ENCODE measurements at regions not wholly inside any gene's neighbourhood (a gene's known extent, or its start where the extent isn't known, plus 50 kb on each side); places are given as distances from the start of the nearest gene placed in this dataset.
"Not testable (repeated sequence)": the region's sequence is repeated elsewhere in the genome, so short reads cannot be mapped to it uniquely, and the experiment has no call there.

DNA sequence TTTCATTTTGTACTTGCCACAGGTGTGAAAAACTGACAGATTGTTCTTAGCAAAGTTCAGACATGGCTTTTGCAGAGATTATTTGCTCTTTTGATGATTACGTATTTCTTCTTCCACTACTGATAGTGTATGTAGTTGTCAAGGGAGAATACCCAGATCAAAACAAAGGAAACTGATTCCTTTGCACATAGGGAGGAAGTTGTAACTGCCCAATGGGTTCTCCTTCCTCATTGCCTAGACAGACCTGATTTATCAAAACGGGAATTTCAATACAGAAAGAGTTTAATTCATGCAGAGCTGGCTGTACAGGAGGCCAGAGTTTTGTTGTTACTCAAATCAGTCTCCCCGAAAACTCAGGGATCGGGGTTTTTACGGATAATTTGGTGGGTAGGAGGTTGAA lies 214.7 kb downstream of the BCAS1 start:
- intact Hi-C loops (cut with DNase I): no loop called here
- DNase-seq: no peak
- Histone ChIP-seq H3K9me3 (replicated peaks in 1 of 3) (no peaks in the 10 kb centered on the region), H3K27ac (no peak overlapping the region), H3K4me1 (replicated peaks in 1 of 2) (peaks cover 0 to 6% of the 10 kb centered on the region in 2 donors), H3K27me3 (no peaks in the 10 kb centered on the region), H3K36me3 (replicated peaks in 1 of 2) (no peaks in the 10 kb centered on the region), H3K4me3 (no peak overlapping the region)
- WGBS, 4 donors: 74 to 84% (median 76%) methylated on average over 5 of the region's 5 CpGs
- TF ChIP-seq, protein P1, sequence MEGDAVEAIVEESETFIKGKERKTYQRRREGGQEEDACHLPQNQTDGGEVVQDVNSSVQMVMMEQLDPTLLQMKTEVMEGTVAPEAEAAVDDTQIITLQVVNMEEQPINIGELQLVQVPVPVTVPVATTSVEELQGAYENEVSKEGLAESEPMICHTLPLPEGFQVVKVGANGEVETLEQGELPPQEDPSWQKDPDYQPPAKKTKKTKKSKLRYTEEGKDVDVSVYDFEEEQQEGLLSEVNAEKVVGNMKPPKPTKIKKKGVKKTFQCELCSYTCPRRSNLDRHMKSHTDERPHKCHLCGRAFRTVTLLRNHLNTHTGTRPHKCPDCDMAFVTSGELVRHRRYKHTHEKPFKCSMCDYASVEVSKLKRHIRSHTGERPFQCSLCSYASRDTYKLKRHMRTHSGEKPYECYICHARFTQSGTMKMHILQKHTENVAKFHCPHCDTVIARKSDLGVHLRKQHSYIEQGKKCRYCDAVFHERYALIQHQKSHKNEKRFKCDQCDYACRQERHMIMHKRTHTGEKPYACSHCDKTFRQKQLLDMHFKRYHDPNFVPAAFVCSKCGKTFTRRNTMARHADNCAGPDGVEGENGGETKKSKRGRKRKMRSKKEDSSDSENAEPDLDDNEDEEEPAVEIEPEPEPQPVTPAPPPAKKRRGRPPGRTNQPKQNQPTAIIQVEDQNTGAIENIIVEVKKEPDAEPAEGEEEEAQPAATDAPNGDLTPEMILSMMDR (IDR thresholded peaks at IDR 0.05): no peak
- no peak for TF ChIP-seq POLR2A (IDR thresholded peaks at IDR 0.05)

DNA sequence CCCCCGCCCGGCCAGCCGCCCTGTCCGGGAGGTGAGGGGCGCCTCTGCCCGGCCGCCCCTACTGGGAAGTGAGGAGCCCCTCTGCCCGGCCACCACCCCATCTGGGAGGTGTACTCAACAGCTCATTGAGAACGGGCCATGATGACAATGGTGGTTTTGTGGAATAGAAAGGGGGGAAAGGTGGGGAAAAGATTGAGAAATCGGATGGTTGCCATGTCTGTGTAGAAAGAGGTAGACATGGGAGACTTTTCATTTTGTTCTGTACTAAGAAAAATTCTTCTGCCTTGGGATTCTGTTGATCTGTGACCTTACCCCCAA lies 215.8 kb downstream of the BCAS1 start:
- H3K9me3 ChIP-seq (replicated peaks in 1 of 3); intact Hi-C loops (cut with DNase I); H3K4me3 ChIP-seq; DNase-seq; H3K4me1 ChIP-seq (replicated peaks in 1 of 2); H3K27me3 ChIP-seq; H3K27ac ChIP-seq; H3K36me3 ChIP-seq (replicated peaks in 1 of 2): not testable (repeated sequence)
- WGBS, 4 donors: 94 to 100% methylated on average over 2 to 4 of the region's 10 CpGs; no CpG with 5 or more reads in 2 of the 4 donors

DNA sequence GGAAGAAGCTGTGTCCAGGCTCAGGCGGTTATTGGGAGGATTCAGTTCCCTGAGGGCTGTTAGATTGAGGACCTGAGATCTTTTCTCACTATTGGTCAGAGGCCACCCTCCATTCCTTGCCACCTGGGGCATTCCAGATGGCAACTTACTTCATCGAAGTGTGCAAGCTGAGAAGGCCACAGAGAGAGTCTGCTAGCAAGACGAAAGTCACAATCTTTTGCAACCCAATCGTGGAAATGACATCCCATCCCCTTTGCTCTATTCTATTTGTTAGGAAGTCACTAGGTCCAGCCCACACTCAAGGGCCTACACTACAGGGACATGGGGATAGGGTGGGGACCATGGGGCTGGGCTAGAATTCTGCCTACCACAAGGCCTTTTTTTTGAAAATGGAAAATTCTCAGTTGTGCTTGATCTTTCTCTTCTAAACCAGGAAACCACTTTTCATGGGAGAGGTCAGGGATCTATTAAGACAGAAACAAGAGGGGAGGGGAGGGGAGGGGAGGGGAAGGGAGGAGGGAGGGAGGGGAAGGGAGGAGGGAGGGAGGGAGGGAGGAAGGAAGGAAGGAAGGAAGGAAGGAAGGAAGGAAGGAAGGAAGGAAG lies 217.2 kb downstream of the BCAS1 start:
- Histone ChIP-seq H3K9me3 (replicated peaks in 1 of 3) (no peaks in the 10 kb centered on the region), H3K36me3 (replicated peaks in 1 of 2) (no peaks in the 10 kb centered on the region), H3K27ac (no peak overlapping the region), H3K4me1 (replicated peaks in 1 of 2) (no peaks in the 10 kb centered on the region), H3K27me3 (no peaks in the 10 kb centered on the region), H3K4me3 (no peak overlapping the region)
- TF ChIP-seq, protein P1 (IDR thresholded peaks at IDR 0.05): no peak
- TF ChIP-seq POLR2A (IDR thresholded peaks at IDR 0.05): no peak
- DNase-seq: no peak
- 79 to 87% (median 81%) methylated on average over 4 of the region's 4 CpGs for WGBS, 4 donors
- intact Hi-C loops (cut with DNase I): no loop called here

DNA sequence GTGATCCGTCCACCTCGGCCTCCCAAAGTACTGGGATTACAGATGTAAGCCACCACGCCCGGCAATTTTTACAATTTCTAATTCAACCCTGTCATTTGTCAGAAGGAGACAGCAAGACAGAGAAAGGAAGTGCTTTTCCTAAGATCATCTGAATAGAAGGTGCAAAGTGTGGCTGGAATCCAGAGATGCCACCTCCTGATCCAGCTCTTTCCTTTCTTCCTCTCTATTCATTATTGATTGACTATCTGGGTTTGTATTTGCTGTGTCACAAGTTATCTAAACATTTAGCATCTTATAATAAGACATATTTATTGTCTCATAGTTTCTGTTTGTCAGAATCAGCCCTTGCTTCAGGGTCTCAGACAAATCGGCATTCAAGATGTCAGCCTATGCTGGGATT lies 217.7 kb downstream of the BCAS1 start:
- intact Hi-C loops (cut with DNase I): no loop called here
- 91 to 97% (median 93%) methylated on average over 5 of the region's 5 CpGs for WGBS, 4 donors

DNA sequence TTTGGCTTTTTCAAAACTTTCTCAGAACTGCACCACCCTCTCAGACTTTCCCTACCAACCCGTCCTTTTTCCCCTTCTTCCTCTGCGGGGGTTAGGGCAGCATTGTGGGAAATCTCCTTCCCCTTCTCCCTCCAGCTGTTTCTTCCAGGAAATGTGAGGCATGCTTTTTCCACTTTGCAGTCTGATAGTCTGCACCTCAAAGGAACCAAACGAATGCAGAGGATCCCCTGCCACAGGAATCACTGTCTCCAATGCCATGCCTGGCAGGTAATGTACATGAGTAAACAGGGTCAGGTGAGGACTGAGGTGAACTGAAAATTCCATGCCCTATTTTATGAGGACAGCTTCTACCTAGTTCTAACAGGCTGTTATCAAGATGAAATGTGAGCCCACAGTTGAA lies 218.4 kb downstream of the BCAS1 start:
- intact Hi-C loops (cut with DNase I): no loop called here
- no peaks in the 10 kb centered on the region for H3K36me3 ChIP-seq (replicated peaks in 1 of 2)
- H3K27me3 ChIP-seq: no peaks in the 10 kb centered on the region
- no peak overlapping the region for H3K4me3 ChIP-seq
- DNase-seq: no peak
- no peaks in the 10 kb centered on the region for H3K4me1 ChIP-seq (replicated peaks in 1 of 2)
- H3K27ac ChIP-seq: no peak overlapping the region
- no peak for TF ChIP-seq POLR2A (IDR thresholded peaks at IDR 0.05)
- TF ChIP-seq, protein P1 (IDR thresholded peaks at IDR 0.05): no peak
- 42 to 57% (median 46%) methylated on average over 3 of the region's 3 CpGs for WGBS, 4 donors
- no peaks in the 10 kb centered on the region for H3K9me3 ChIP-seq (replicated peaks in 1 of 3)

More for the DNA sequence above, 217.7 kb downstream of the BCAS1 start:
- TF ChIP-seq POLR2A (IDR thresholded peaks at IDR 0.05): no peak
- TF ChIP-seq, protein P1 (IDR thresholded peaks at IDR 0.05): no peak
- no peaks in the 10 kb centered on the region for H3K4me1 ChIP-seq (replicated peaks in 1 of 2)
- H3K36me3 ChIP-seq (replicated peaks in 1 of 2): no peaks in the 10 kb centered on the region
- H3K4me3 ChIP-seq: no peak overlapping the region
- H3K27me3 ChIP-seq: no peaks in the 10 kb centered on the region
- DNase-seq: no peak
- H3K27ac ChIP-seq: no peak overlapping the region
- H3K9me3 ChIP-seq (replicated peaks in 1 of 3): no peaks in the 10 kb centered on the region

Measured in adrenal gland (tissue), 9 donors.